COLO668 (cell line): ENCODE measurements at regions not wholly inside any gene's neighbourhood (a gene's known extent, or its start where the extent isn't known, plus 50 kb on each side); places are given as distances from the start of the nearest gene placed in this dataset.
A peak's percentile ranks its signal among the peaks of the same experiment; 100 is the strongest.

Experiments used
- DNase-seq: peaks from one replicate; lab custom pipeline; 2025; ENCODE audit not compliant: unreplicated experiment; lab: John Stamatoyannopoulos, UW

DNA sequence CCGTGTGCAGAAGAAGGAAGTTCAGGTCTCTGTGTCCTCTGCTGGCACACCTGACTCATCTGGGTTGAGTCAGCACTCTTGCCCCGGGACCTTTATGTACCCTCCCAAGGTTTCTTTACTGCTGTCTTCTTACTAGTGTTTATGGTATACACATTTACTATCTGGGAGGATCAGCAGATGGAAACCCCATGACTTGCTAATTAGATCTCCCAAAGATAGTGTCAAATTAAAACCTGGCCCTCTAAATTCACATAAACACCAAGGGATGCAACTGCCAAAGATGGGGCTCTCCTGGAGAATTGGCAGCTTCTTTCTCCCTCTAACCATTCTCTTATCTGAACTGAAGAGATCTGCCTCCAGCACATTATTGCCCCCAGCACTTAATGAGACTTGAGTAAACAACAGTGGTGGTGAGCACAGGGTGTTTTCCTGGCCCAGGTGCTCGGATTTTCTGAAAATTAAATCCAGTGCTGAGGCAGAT, 718.1 kb upstream of the SOX9 start:
- no peak for DNase-seq

- DNase-seq, result no peak
These were observed 715.7 kb upstream of the SOX9 start for GRCh38 chr17:71405101-71405500.

DNA sequence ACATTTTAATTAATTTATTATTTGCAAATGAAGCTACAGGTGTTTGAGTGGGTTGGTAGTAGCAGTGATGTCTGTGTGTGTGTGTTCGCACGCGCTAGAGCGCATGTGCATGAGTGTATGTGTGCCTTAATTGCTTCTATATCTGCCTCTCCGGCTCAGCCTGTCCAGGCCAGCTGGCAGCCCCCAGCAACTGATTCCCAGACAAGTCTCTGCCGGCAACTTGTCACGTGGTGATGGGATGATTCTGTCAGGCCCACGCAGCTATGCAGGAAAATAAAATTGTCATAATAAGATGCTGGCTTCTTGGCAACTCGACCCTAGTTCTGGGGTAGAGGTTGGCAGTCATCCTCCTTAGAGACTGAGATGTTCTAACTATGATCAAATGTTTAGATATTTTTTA, 712.8 kb upstream of the SOX9 start:
- no peak for DNase-seq

DNA sequence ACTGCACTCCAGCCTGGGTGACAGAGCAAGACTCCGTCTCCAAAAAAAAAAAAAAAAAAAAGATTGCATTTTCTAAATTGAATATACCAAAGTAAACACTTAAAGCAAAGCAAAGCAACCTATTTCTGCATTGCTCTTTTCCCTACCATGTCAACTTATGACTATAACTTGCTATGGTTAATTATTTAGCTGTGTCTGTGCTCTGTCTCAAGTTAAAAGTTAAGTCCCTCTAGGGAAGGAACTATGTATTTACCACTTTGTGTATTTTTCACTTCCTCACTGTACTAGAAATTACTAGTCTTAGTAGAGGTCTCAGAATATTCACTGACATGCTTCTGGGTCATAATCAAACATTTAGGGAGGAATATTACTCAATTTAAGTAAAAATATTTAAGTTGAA, 711.7 kb upstream of the SOX9 start:
- DNase-seq, result no peak

- DNase-seq, result no peak
These were observed 711.1 kb upstream of the SOX9 start for GRCh38 chr17:71409712-71410111.

- DNase-seq, result no peak
These were observed 708.0 kb upstream of the SOX9 start for GRCh38 chr17:71412803-71413202.

DNA sequence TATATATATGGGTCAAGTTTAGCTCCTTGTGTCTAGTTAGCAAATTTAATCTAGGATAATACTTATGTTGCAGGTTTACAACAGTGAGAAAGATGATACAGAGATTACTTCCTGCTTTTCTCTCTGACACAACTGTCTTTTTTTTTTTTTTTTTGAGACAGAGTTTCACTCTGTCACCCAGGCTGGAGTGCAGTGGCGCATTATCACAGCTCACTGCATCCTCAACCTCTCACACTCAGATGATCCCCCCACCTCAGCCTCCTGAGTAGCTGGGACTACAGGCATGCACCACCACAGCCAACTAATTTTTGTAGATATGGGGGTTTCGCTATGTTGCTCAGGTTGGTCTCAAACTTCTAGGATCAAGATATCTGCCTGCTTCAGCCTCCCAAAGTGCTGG, 706.9 kb upstream of the SOX9 start:
- DNase-seq, result no peak

DNA sequence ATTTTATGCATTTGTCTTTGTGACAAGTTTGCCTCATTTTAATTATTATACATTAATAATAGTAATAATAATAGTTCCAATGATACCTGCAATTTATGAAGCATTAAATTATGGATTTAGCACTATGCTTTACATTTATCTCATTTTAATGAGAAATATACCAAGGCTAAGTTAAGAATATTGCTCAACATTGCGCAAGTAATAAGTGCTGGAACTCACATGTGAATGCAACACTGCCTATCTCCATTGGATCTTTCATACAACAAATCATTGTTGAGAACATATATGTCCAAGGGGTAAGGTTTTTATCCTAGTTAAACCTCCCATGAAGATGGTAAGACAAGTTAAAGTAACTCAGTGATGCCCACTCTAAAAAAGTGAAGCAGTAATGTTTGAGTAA, 703.7 kb upstream of the SOX9 start:
- DNase-seq, result no peak

GRCh38 chr17:71422968-71423367, 697.9 kb upstream of the SOX9 start:
- no peak for DNase-seq

DNA sequence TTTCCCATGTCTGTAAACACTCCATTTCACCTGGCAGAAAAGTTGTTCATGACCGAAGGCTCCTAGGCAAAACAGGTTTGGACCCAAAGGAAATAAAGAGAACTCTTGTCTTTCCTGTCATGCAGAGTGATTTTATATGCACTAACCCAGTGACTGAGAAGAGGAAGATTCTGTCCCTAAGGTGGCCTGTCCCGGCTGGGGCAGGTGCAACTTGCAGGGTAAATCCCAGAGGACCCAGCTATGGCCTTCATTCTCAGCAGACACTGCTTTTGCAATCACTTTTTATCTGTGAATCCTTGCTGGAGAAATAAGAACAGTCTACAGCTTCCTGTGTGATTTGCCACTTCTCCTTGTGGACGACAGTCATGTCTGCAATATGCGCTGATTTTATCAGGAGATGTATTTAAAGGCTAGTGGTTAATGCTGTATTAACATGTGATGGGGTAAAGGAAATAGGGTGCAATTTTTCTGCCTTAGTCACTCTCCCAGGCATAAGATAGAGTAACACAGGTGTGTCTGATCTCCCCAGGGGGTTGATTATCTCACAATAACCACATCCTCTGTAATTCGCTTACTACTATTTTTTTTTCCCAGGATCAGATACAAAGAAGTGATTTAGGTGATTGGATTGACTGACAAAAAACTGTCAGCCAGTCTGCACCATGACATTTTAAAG, 696.8 kb upstream of the SOX9 start:
- peak; percentile 20 for DNase-seq

DNA sequence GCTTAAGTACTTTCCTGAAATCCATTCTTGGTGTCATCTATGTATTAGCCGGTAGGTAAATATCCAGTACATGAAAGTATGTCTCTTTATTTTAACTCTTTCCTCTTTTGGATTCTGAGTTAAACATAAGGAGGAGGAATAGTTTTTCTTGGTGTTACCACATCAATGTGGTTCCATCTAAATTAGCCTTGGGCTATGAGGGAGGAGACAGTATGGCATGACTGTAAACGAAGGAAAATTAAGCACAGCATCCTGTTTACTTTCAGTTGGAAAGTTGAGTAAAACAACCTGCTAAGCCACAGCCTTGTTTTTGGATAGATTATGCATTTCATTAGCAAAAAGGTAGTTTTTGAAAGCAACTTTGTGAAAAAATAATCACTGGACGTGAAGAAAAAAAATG, 693.0 kb upstream of the SOX9 start:
- DNase-seq, result no peak

DNA sequence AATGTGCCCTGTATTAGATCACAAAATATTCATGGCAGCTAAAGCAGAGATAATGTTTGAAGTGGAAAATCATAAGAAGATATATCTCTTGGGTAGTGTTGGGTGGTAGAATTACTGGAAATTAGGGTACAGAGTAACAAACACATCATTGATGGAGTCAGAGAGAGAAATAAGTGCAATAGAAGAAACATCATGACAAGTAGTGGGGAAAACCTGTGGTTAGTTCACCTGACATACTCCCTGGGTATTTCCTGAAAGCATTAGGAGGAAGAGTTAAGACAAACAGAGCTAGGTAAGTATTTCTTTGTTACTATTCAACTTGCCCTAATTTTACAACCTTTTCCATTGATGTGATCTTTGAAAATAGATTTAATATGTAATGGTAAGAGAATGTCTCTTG, 691.9 kb upstream of the SOX9 start:
- no peak for DNase-seq

DNA sequence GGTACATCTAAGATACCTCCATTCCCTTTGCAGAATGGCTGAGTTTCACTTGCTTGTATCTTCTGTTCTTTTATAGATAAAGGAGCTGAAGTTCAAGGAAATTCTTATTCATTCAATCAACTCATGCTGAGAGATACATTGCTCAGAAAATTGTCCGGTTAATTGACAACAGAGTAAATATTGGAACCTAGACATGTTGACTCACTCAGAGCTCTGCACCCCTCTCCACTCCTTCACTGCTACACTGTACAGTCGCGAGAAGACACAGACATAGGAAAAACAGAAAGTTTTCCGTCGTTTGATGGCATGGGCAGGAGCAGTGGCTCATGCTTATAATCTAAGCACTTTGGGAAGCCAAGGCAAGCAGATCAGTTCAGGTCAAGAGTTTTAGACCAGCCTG, 690.5 kb upstream of the SOX9 start:
- DNase-seq, result no peak

DNA sequence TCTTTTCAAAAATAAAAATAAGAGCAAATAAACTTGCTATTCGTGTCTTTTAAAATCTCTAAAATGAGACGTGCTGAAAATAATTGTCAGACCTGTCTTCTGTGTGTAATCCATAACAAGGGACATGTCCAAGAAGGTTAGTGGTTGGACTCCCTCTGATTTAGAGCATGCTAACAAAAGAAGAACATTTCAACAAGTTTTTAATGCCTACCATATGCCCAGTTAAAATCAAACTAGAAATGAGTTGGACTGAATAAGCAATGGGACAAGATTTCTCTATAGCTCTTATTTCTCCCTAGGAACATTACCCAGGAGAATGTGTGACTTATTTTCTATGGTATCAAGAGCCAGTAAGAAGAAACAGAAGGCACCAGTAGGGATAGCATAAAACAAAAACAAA, 689.7 kb upstream of the SOX9 start:
- DNase-seq, result no peak

- DNase-seq, result no peak
These were observed 688.2 kb upstream of the SOX9 start for GRCh38 chr17:71432378-71433315.

- no peak for DNase-seq
These were observed 686.1 kb upstream of the SOX9 start for GRCh38 chr17:71434716-71435115.

- DNase-seq, result no peak
These were observed 684.3 kb upstream of the SOX9 start for GRCh38 chr17:71436479-71436878.

DNA sequence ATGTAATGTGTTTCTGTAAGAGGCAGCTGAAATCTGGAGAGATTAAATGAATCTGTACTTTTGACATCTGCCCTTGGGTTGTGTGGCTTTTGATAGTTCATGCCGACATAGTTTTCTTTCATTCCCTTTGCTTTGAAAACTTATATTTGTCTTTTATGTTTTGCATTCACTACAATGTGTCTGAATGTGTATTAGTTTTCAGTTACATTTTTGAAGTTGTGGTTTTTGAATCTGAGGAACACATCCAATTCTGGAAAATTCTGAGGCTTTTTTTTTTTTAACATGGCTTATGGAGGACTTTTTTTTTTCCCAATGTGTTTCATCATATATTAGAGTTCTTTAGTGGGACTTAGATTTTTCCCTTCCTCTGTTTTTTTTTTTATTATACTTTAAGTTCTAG, 683.7 kb upstream of the SOX9 start:
- no peak for DNase-seq

GRCh38 chr17:71438631-71439146, 682.1 kb upstream of the SOX9 start:
- DNase-seq, result peak; percentile 37

DNA sequence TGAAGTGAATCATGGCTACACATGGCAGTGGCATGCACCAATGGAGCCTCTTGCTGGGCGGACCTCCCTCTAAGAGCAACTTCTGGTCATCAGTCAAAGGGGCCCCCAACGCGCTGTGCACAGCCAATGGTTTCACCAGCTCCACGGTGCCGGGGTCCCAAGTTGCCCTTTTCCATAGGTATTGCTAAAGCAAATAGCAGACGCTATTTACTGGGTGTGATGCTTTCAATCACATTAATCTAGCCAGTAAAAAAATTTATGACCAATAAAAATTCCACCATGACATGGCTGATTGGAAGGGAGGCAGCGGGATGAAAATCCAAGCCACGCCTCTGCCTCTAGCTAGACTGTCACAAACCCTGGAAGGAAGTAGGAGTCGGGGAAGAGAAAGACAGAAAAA, 680.3 kb upstream of the SOX9 start:
- DNase-seq, result no peak

- DNase-seq, result no peak
These were observed 679.7 kb upstream of the SOX9 start for GRCh38 chr17:71441098-71441497.

DNA sequence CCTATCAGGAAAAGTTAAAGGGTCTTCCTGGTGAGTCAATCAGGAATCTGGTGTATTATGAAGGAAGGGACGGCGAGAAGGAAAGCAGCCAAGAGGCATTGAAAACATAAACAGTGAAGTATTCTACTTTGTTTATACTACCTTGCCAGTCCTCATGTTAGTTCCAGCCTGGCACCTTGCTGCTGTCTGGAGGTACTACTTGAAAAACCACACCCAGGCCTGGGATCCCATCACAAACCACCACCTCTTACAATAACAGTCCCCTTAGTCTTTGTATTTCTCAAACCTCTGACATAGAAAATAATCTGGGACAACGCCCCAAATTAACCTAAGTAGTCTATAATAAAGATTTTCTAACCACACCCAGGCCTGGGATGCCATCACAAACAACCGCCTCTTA, 676.7 kb upstream of the SOX9 start:
- no peak for DNase-seq
